Osteocyte (in vitro differentiated cells): ENCODE measurements at regions not wholly inside any gene's neighbourhood (a gene's known extent, or its start where the extent isn't known, plus 50 kb on each side); places are given as distances from the start of the nearest gene placed in this dataset.

Experiments
- DNase-seq: peaks from one replicate; pipeline ENCODE4 v3.0.0; 2021; ENCODE audit warnings: mixed read lengths; ENCODE audit not compliant: unreplicated experiment; ENCODE audit errors: extremely low spot score
- H3K27ac Mint-ChIP-seq: one replicate; pipeline ENCODE4 v1.8.0; 2021; ENCODE audit warnings: mild to moderate bottlenecking, mixed read lengths; ENCODE audit not compliant: unreplicated experiment
- H3K27me3 Mint-ChIP-seq: one replicate; pipeline ENCODE4 v1.8.0; 2021; ENCODE audit warnings: mixed read lengths; ENCODE audit not compliant: unreplicated experiment
- H3K36me3 Mint-ChIP-seq: one replicate; pipeline ENCODE4 v1.8.0; 2021; ENCODE audit warnings: mixed read lengths; ENCODE audit not compliant: unreplicated experiment
- H3K4me1 Mint-ChIP-seq: one replicate; pipeline ENCODE4 v1.8.0; 2021; ENCODE audit warnings: mixed read lengths; ENCODE audit not compliant: unreplicated experiment
- H3K4me3 Mint-ChIP-seq: one replicate; pipeline ENCODE4 v1.8.0; 2021; ENCODE audit warnings: mild to moderate bottlenecking, moderate library complexity, mixed read lengths; ENCODE audit not compliant: unreplicated experiment
- H3K9me3 Mint-ChIP-seq: one replicate; pipeline ENCODE4 v1.8.0; 2021; ENCODE audit warnings: mixed read lengths; ENCODE audit not compliant: unreplicated experiment
- CTCF ChIP-seq: fragments of 200-600 bp; sonication (generic); IDR thresholded peaks from 2 replicates; pipeline ENCODE4 v1.5.0; 2021; ENCODE audit warnings: antibody characterized with exemption, mild to moderate bottlenecking, moderate library complexity

DNA sequence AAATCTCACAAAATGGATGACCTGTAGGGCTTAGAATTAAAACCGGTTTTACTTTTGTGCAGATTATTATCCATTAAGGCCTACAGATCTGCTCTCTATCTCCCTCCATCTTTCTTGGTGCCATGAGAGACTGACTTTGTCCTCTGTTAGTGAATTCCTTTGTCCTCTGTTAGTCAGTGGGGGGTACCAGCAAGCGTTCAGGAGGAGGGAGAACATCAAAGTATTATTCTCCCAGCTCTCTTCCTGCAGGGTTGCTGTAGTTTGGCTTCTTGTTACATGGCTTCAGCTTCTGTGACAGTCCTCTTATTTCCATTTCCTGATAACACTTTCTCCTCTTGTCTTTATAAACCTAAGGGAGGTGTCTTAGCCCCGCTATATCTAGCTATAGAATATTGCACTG, 850.5 kb upstream of the SEMA6A start:
- no peak for DNase-seq
- no peaks in the 10 kb centered on the region for H3K27me3 Mint-ChIP-seq
- no peak for TF ChIP-seq CTCF
- H3K4me1 Mint-ChIP-seq = no peaks in the 10 kb centered on the region
- H3K9me3 Mint-ChIP-seq = peaks cover 9% of the 10 kb centered on the region
- no peak overlapping the region for H3K4me3 Mint-ChIP-seq
- no peaks in the 10 kb centered on the region for H3K36me3 Mint-ChIP-seq
- no peak overlapping the region for H3K27ac Mint-ChIP-seq

DNA sequence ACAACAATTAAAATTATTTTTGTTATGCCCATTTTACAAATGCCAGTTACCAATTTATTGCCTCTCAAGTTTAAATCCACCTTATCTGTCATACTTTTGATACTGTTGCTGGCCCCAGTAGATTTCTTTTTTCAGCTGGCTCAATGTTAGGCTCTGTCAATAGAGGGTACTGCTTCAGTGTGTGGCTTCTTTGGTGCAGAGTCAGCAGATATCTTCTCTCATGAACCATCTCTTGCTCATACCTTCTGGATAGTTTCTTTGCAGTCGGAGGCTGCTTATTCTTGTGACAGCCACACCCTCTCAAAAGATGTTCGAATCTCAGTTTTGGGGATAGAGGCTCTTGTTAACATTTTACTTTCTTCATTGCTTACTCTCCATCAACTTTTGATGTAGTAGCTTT, 849.9 kb upstream of the SEMA6A start:
- no peak for DNase-seq
- Mint-ChIP-seq H3K4me3 (no peak overlapping the region), H3K9me3 (peaks cover 9% of the 10 kb centered on the region), H3K27ac (no peak overlapping the region), H3K27me3 (no peaks in the 10 kb centered on the region), H3K36me3 (no peaks in the 10 kb centered on the region), H3K4me1 (no peaks in the 10 kb centered on the region)
- TF ChIP-seq CTCF = no peak

- DNase-seq = no peak
- Mint-ChIP-seq H3K36me3 (no peaks in the 10 kb centered on the region), H3K27me3 (no peaks in the 10 kb centered on the region), H3K4me3 (no peak overlapping the region), H3K9me3 (peaks cover 9% of the 10 kb centered on the region), H3K4me1 (no peaks in the 10 kb centered on the region), H3K27ac (no peak overlapping the region)
- no peak for TF ChIP-seq CTCF
Observed at GRCh38 chr5:117417501-117417900, 842.9 kb upstream of the SEMA6A start.

- Mint-ChIP-seq H3K27me3 (no peaks in the 10 kb centered on the region), H3K27ac (no peak overlapping the region), H3K36me3 (no peaks in the 10 kb centered on the region), H3K9me3 (no peaks in the 10 kb centered on the region), H3K4me3 (no peak overlapping the region), H3K4me1 (no peaks in the 10 kb centered on the region)
- TF ChIP-seq CTCF = no peak
- no peak for DNase-seq
Observed at GRCh38 chr5:117414926-117415325, 840.3 kb upstream of the SEMA6A start.

DNA sequence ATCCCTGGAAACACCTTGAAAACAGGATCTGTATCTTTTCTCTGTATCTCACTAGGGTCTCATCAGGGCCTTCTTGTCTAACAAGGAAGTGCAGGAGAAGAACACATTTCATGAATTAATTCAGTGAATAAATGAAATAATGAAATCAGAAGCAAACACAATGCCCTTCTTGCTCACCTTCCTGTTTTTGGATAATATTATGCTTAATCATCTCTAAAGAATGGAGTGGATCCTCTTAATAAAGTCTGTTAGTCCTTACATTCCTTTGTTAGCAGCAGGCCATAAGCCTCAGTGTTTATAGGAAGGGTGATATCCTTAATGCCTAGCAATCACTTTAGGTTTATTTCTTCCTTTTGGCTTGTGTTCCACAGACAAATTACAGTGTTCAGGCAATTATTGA, 837.1 kb upstream of the SEMA6A start:
- Mint-ChIP-seq H3K27me3 (no peaks in the 10 kb centered on the region), H3K27ac (no peak overlapping the region), H3K4me1 (no peaks in the 10 kb centered on the region), H3K36me3 (no peaks in the 10 kb centered on the region), H3K4me3 (no peak overlapping the region), H3K9me3 (no peaks in the 10 kb centered on the region)
- DNase-seq = no peak
- no peak for TF ChIP-seq CTCF
